KMS-11 (cell line): ENCODE measurements at regions not wholly inside any gene's neighbourhood (a gene's known extent, or its start where the extent isn't known, plus 50 kb on each side); places are given as distances from the start of the nearest gene placed in this dataset.
A peak's percentile ranks its signal among the peaks of the same experiment; 100 is the strongest.
"Not testable (repeated sequence)": the region's sequence is repeated elsewhere in the genome, so short reads cannot be mapped to it uniquely, and the experiment has no call there.

Experiments
- H2AFZ ChIP-seq: fragments of 200-600 bp; sonication (generic); 2 replicates; pipeline ENCODE4 v1.6.1; 2016; ENCODE audit warnings: antibody characterized with exemption, mixed run types, low read depth
- H3K27ac ChIP-seq: fragments of 200-600 bp; sonication (generic); 2 replicates; pipeline ENCODE4 v1.6.1; 2016; ENCODE audit warnings: mild to moderate bottlenecking, mixed run types
- H3K27me3 ChIP-seq: fragments of 200-600 bp; sonication (generic); 2 replicates; pipeline ENCODE4 v1.6.1; 2017; ENCODE audit warnings: mild to moderate bottlenecking, low read depth, mixed run types, moderate library complexity; ENCODE audit not compliant: insufficient read depth
- H3K36me3 ChIP-seq: fragments of 200-600 bp; sonication (generic); 2 replicates; pipeline ENCODE4 v1.6.1; 2017; ENCODE audit warnings: mild to moderate bottlenecking, mixed run types; ENCODE audit not compliant: insufficient read depth
- H3K4me1 ChIP-seq: fragments of 200-600 bp; sonication (generic); 2 replicates; pipeline ENCODE4 v1.6.1; 2016; ENCODE audit warnings: mild to moderate bottlenecking, low read depth, mixed run types; ENCODE audit not compliant: poor library complexity, severe bottlenecking
- H3K4me2 ChIP-seq: fragments of 200-600 bp; sonication (generic); 2 replicates; pipeline ENCODE4 v1.7.0; 2016; ENCODE audit warnings: mild to moderate bottlenecking, mixed run types
- H3K4me3 ChIP-seq: fragments of 200-600 bp; sonication (generic); IDR thresholded peaks from 2 replicates; pipeline ENCODE4 v1.6.1; 2017; ENCODE audit warnings: low read depth, low read length, mixed read lengths; ENCODE audit not compliant: insufficient read depth
- H3K79me2 ChIP-seq: fragments of 200-600 bp; sonication (generic); 2 replicates; pipeline ENCODE4 v1.6.1; 2016; ENCODE audit warnings: low read depth, mixed run types; ENCODE audit not compliant: insufficient read depth
- H3K9ac ChIP-seq: fragments of 200-600 bp; sonication (generic); 2 replicates; pipeline ENCODE4 v1.6.1; 2016; ENCODE audit warnings: mild to moderate bottlenecking, mixed run types
- H4K20me1 ChIP-seq: fragments of 200-600 bp; sonication (generic); 2 replicates; pipeline ENCODE4 v1.6.1; 2016; ENCODE audit warnings: mild to moderate bottlenecking, mixed run types; ENCODE audit not compliant: insufficient read depth
- CTCF ChIP-seq: fragments of 200-600 bp; sonication (generic); conservative IDR thresholded peaks from 2 replicates; pipeline ENCODE4 v1.6.1; 2017; ENCODE audit warnings: low read depth, mild to moderate bottlenecking, antibody characterized with exemption, low read length, moderate library complexity, mixed read lengths

GRCh38 chr10:62597226-62597625 lies 207.3 kb upstream of the ADO start:
- H3K4me1 ChIP-seq = peaks cover 9% of the 10 kb centered on the region
- H3K27ac ChIP-seq = no peak overlapping the region
- H4K20me1 ChIP-seq = no peaks in the 10 kb centered on the region
- no peaks in the 10 kb centered on the region for H3K27me3 ChIP-seq
- H3K36me3 ChIP-seq = no peaks in the 10 kb centered on the region
- H3K9ac ChIP-seq = no peak overlapping the region
- no peak overlapping the region for H3K4me2 ChIP-seq
- no peak overlapping the region for H3K4me3 ChIP-seq
- no peak overlapping the region for H2AFZ ChIP-seq
- no peak for TF ChIP-seq CTCF
- H3K79me2 ChIP-seq = no peaks in the 10 kb centered on the region

GRCh38 chr10:62599161-62599560 lies 205.4 kb upstream of the ADO start:
- no peaks in the 10 kb centered on the region for H3K79me2 ChIP-seq
- no peak overlapping the region for H3K4me3 ChIP-seq
- H3K9ac ChIP-seq = no peak overlapping the region
- peaks cover 9% of the 10 kb centered on the region for H3K4me1 ChIP-seq
- H3K27me3 ChIP-seq = no peaks in the 10 kb centered on the region
- no peak overlapping the region for H3K4me2 ChIP-seq
- no peaks in the 10 kb centered on the region for H4K20me1 ChIP-seq
- H2AFZ ChIP-seq = no peak overlapping the region
- no peaks in the 10 kb centered on the region for H3K36me3 ChIP-seq
- TF ChIP-seq CTCF = no peak
- no peak overlapping the region for H3K27ac ChIP-seq

- not testable (repeated sequence) for H3K9ac ChIP-seq, H3K27me3 ChIP-seq, H2AFZ ChIP-seq, H3K4me1 ChIP-seq, H3K4me3 ChIP-seq, H3K27ac ChIP-seq, H3K4me2 ChIP-seq, H3K36me3 ChIP-seq, H3K79me2 ChIP-seq, H4K20me1 ChIP-seq
These were observed 198.0 kb upstream of the ADO start for GRCh38 chr10:62606551-62606950.

GRCh38 chr10:62608189-62608875 lies 196.2 kb upstream of the ADO start:
- H2AFZ ChIP-seq, H3K4me2 ChIP-seq, H3K9ac ChIP-seq, H3K27ac ChIP-seq, H4K20me1 ChIP-seq, H3K79me2 ChIP-seq, H3K4me1 ChIP-seq, H3K27me3 ChIP-seq, H3K36me3 ChIP-seq, H3K4me3 ChIP-seq: not testable (repeated sequence)

GRCh38 chr10:62610649-62611229 lies 193.8 kb upstream of the ADO start:
- Histone ChIP-seq H3K27ac (no peak overlapping the region), H4K20me1 (no peaks in the 10 kb centered on the region), H3K4me2 (no peak overlapping the region), H3K36me3 (no peaks in the 10 kb centered on the region), H3K27me3 (no peaks in the 10 kb centered on the region), H3K9ac (no peak overlapping the region), H3K4me1 (no peaks in the 10 kb centered on the region), H3K4me3 (no peak overlapping the region), H2AFZ (no peak overlapping the region), H3K79me2 (no peaks in the 10 kb centered on the region)
- peak; percentile 89 for TF ChIP-seq CTCF
